Superior temporal gyrus (tissue), 1 donor: ENCODE measurements at regions not wholly inside any gene's neighbourhood (a gene's known extent, or its start where the extent isn't known, plus 50 kb on each side); places are given as distances from the start of the nearest gene placed in this dataset.
A peak's percentile ranks its signal among the peaks of the same experiment; 100 is the strongest.
"Not testable (repeated sequence)": the region's sequence is repeated elsewhere in the genome, so short reads cannot be mapped to it uniquely, and the experiment has no call there.

ENCODE experiments used
- DNase-seq: peaks from one replicate; pipeline ENCODE4 v3.0.0-alpha.2; 2016; ENCODE audit errors: extremely low spot score

DNA sequence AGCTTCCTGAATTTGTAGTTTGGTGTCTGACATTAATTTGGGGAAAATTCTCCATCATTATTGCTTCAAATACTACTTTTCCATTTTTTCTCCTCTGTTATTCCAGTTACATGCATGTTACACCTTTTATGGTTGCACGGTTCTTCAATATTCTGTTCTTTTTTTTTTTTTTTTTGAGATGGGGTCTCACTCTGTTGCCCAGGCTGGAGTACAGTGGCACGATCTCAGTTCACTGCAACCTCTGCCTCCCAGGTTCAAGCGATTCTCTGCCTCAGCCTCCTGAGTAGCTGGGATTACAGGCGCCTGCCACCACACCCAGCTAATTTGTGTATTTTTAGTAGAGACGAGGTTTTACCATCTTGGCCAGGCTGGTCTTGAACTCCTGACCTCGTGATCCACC lies 109.4 kb upstream of the XIST start:
- not testable (repeated sequence) for DNase-seq

DNA sequence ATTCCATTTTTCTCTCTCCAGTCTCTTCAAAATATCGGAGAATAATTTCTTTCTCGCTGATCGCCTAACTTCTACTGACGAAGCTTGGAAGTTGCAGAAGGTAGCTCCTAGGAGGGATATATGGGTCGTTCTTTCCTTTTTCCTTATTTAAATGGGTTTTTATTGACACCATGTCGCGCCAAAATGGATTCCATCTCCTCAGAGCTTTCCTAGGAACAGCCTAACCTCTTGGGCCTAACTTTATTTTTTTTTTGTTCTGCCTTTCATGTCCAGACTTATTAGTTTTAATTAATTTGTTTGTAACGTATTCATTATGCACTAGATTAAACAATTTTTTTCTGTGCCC lies 92.0 kb upstream of the XIST start:
- DNase-seq, result no peak

DNA sequence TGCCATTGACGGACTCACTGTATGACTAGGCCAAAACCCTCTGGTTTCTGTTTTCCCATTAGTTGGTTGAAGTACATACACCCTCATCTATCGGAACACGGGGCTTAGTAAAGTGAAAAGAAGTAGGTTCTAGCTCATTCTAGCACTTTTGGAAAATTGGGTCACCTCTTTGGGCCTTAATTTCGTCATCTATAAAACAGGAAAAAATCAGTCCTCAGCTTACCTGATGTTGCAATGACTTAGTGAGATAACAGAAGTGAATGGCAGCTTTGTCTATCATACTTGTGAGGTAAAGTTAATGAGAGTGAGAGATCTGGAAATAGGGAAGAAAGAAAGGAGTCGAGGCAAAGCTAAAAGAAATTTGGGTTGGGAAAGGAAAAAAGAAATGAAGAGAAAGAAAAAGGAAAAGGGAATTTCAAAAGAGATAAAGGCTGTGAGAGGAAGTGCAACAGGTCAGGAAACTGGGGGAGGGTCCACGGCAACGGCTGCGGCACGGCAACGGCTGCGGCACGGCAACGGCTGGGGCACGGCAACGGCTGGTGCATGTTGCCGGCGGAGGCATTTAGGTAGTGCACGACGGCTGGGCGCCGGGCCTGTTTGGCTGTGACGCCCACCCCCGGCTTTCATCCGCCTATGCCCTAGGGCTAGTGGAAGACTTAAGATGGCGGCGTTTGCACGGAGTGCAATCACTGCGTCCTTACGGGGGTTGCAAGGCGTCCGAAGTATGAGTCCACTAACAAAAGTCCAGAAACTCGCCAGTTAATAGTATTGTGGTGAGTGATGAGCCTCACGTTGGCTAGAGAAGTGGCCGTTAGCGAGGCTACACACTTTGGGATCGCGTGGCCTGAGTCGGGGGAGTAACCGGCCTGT lies 91.4 kb upstream of the XIST start:
- peak; percentile 82 for DNase-seq

- DNase-seq, result no peak
These were observed 88.5 kb upstream of the XIST start for GRCh38 chrX:73940893-73941470.

DNA sequence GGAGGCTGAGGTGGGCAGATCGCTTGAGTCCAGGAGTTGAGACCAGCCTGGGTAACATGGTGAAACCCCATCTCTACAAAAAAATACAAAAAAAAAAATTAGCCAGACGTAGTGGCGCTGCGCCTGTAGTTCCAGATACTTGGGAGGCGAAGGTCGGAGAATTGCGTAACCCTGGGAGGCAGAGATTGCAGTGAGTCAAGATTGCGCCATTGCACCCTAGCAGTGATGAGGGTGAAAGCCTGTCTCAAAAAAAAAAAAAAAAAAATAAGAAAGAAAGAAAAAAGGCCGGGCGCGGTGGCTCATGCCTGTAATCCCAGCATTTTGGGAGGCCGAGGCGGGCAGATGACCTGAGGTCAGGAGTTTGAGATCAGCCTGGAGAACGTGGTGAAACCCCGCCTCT lies 85.3 kb upstream of the XIST start:
- not testable (repeated sequence) for DNase-seq

DNA sequence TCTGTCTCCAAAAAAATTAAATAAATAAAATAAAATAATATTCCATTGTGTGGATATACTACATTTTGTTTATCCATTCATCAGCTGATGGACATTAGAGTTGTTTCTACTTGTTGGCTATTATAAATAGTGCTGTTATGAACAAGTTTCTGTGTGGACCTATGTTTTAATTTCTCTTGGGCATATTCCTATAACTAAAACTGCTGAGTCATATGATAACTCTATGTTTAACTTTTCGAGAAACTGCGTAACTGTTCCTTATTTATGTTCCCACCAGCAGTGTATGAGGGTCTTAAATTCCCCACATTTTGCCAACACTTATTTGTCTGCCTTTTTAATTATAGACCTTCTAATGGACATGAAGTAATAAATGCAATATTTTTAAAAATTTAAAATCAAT lies 80.0 kb upstream of the XIST start:
- no peak for DNase-seq

- no peak for DNase-seq
These were observed 77.8 kb upstream of the XIST start for GRCh38 chrX:73930300-73930699.

- peak; percentile 12 for DNase-seq
These were observed 70.4 kb upstream of the XIST start for GRCh38 chrX:73922856-73923455.

DNA sequence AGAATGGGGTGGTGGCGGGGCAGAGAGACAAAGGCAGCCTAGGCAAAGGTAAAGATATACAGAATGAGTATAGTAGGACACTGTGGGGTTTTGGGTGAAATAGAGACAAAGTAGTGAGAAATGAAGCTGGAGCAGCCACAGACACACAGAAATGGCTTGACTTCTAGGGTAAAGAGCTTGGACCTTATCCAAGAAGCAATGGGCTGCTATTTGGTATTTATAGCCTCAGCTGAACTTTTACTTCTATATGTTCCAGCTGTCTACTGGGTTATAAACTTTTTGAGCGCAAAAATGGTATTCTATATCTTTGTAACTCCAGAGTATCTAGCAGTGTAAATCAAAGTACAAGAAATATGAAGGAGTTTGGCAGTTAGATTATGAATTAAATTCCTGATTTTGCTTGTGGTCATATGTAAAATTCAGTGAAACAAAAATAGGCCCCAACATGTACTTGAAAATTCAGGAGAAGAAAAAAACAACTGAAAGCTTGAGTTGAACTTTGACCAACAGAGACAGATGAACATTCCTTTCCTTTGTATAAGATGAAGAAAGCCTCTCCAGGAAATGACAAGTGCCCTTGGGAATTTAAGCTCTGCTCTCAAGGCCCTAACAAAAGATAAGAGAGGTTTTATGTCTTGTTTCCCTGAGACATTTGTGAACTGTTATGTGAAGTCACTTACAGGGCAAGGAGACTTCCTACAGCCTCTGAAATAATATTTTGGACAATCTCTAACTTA lies 64.6 kb upstream of the XIST start:
- no peak for DNase-seq

DNA sequence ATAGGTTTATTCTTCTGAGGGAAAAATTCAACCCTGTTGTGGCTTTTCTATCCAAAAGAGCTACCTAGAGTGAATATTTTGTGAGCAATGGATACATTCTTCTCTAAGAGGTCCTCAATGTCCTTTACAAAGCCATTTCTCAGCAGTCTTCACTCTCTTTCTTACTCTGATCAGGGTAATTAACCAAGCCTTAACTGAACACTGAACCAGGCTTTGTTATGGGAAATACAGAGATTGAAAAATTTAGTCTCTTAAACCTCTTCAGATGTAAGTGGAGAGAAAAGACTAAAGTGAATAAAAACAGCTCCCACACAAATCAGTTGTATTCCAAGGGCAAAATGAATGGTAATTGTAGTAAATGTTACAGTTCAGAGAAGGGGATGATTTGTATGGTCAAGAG lies 64.0 kb upstream of the XIST start:
- DNase-seq, result no peak

GRCh38 chrX:73914792-73915191 lies 62.3 kb upstream of the XIST start:
- DNase-seq, result not testable (repeated sequence)

DNA sequence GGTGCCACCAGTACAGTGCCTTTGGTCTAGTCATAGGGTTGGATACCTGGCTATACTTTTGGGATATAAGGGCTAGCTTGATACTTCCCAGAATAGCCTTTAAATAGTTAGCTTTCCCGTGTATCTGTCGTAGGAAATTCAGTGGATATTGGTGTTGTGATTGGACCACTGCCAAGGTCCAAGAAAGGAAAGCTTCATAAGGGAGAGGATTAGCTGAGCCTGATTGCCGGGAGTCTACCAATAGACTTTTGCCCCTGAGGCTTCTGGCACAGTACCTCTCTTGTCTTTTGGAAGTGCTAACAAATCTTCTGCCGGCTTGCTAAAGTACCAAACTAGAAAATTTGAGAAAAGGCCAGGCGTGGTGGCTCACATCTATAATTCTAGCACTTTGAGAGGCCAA lies 61.1 kb upstream of the XIST start:
- DNase-seq, result no peak

DNA sequence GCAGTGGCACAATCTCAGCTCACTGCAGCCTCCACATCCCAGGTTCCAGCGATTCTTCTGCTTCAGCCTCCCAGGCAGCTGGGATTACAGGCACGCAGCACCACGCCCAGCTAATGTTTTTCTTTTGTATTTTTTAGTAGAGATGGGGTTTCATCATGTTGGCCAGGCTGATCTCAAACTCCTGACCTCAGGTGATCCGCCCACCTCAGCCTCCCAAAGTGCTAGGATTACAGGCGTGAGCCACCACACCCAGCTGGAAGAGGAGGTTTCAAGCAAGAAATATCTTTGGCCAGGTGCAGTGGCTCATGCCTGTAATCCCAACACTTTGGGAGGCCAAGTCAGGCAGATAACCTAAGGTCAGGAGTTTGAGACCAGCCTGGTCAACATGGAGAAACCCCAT lies 59.4 kb upstream of the XIST start:
- not testable (repeated sequence) for DNase-seq

- DNase-seq, result not testable (repeated sequence)
These were observed 53.3 kb upstream of the XIST start for GRCh38 chrX:73905749-73906374.

GRCh38 chrX:73903941-73904340 lies 51.4 kb upstream of the XIST start:
- DNase-seq, result no peak
